Fibroblast of mammary gland (primary cell): ENCODE measurements at regions not wholly inside any gene's neighbourhood (a gene's known extent, or its start where the extent isn't known, plus 50 kb on each side); places are given as distances from the start of the nearest gene placed in this dataset.
A peak's percentile ranks its signal among the peaks of the same experiment; 100 is the strongest.

Experiments
- DNase-seq: peaks from one replicate; pipeline ENCODE4 v3.0.0-alpha.2; 2010; ENCODE audit warnings: low read depth
- H3K4me3 ChIP-seq: 2 replicates; pipeline ENCODE4 v1.5.1; 2011; ENCODE audit warnings: low read depth, mild to moderate bottlenecking, low read length, moderate library complexity; ENCODE audit not compliant: control insufficient read depth
- CTCF ChIP-seq: conservative IDR thresholded peaks from 2 replicates; pipeline ENCODE4 v1.5.1; 2011; ENCODE audit warnings: low read depth, low read length, inconsistent platforms; ENCODE audit not compliant: control insufficient read depth, insufficient read depth

- no peak overlapping the region for H3K4me3 ChIP-seq
- TF ChIP-seq CTCF: no peak
- no peak for DNase-seq
These were observed 261.5 kb downstream of the MREG start for GRCh38 chr2:215751911-215752272.

- H3K4me3 ChIP-seq: no peak overlapping the region
- DNase-seq: peak; percentile 98
These were observed 262.0 kb downstream of the MREG start for GRCh38 chr2:215751200-215751910.

GRCh38 chr2:215750763-215751162 is 262.6 kb downstream of the MREG start:
- no peak overlapping the region for H3K4me3 ChIP-seq
- peak; percentile 74 for DNase-seq
- no peak for TF ChIP-seq CTCF

More at GRCh38 chr2:215751200-215751910, 262.0 kb downstream of the MREG start:
- no peak for TF ChIP-seq CTCF

- H3K4me3 ChIP-seq: no peak overlapping the region
- DNase-seq: peak; percentile 94
- TF ChIP-seq CTCF: no peak
These were observed 264.0 kb downstream of the MREG start for GRCh38 chr2:215749092-215749957.

- no peak for TF ChIP-seq CTCF
- DNase-seq: peak; percentile 62
- no peak overlapping the region for H3K4me3 ChIP-seq
These were observed 264.9 kb downstream of the MREG start for GRCh38 chr2:215748446-215748845.

GRCh38 chr2:215746887-215747615 is 266.3 kb downstream of the MREG start:
- TF ChIP-seq CTCF: no peak
- no peak overlapping the region for H3K4me3 ChIP-seq
- DNase-seq: peak; percentile 75
